ENCODE measurements at regions not wholly inside any gene's neighbourhood (a gene's known extent, or its start where the extent isn't known, plus 50 kb on each side); places are given as distances from the start of the nearest gene placed in this dataset.

GRCh38 chr1:185631843-185632242 is 102.3 kb upstream of the HMCN1 start:
- no peak for TF ChIP-seq EZH2 (optimal IDR thresholded peaks at IDR 0.05; ENCODE audit: low read depth, low read length)
- TF ChIP-seq, protein P1, sequence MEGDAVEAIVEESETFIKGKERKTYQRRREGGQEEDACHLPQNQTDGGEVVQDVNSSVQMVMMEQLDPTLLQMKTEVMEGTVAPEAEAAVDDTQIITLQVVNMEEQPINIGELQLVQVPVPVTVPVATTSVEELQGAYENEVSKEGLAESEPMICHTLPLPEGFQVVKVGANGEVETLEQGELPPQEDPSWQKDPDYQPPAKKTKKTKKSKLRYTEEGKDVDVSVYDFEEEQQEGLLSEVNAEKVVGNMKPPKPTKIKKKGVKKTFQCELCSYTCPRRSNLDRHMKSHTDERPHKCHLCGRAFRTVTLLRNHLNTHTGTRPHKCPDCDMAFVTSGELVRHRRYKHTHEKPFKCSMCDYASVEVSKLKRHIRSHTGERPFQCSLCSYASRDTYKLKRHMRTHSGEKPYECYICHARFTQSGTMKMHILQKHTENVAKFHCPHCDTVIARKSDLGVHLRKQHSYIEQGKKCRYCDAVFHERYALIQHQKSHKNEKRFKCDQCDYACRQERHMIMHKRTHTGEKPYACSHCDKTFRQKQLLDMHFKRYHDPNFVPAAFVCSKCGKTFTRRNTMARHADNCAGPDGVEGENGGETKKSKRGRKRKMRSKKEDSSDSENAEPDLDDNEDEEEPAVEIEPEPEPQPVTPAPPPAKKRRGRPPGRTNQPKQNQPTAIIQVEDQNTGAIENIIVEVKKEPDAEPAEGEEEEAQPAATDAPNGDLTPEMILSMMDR (IDR thresholded peaks at IDR 0.05; ENCODE audit: low read length): no peak
- TF ChIP-seq EZH2phosphoT487 (IDR thresholded peaks at IDR 0.05; ENCODE audit: low read length): no peak
